H1 (cell line): ENCODE measurements at regions not wholly inside any gene's neighbourhood (a gene's known extent, or its start where the extent isn't known, plus 50 kb on each side); places are given as distances from the start of the nearest gene placed in this dataset.

Experiments
- CTCF ChIA-PET: fragments of 300-600 bp; sonication (Branson Sonifier 250); formaldehyde crosslinking; loops from one replicate; lab custom pipeline; 2021; ENCODE audit not compliant: partially characterized antibody; lab: Charles Lee
- POLR2A ChIA-PET: fragments of 300-600 bp; sonication (Branson Sonifier 250); formaldehyde crosslinking; loops from one replicate; lab custom pipeline; 2021; ENCODE audit warnings: inconsistent platforms; ENCODE audit not compliant: partially characterized antibody; lab: Charles Lee
- DNase-seq, 2 experiments: peaks; one replicate each; pipeline versions ENCODE4 v3.0.0 to v3.0.0-alpha.2; 2010 to 2022; ENCODE audit warnings: low spot score in 2 of 2, low read depth in 1 of 2, mixed read lengths in 1 of 2
- FAIRE-seq: peaks from 2 replicates; lab custom pipeline; 2011; peaks lifted over from hg19 to GRCh38; lab: Jason Lieb, UNC
- H2AFZ ChIP-seq: 2 replicates; pipeline ENCODE4 v1.8.1; 2012; ENCODE audit warnings: low read length, inconsistent platforms
- H2AK5ac ChIP-seq: 2 replicates; pipeline ENCODE4 v1.6.1; 2013; ENCODE audit warnings: low read depth, low read length
- H2BK120ac ChIP-seq: replicated peaks from 2 replicates; pipeline ENCODE3; 2013; ENCODE audit warnings: low read depth, low read length, inconsistent platforms
- H2BK12ac ChIP-seq: 2 replicates; pipeline ENCODE4 v1.6.1; 2013; ENCODE audit warnings: low read depth, low read length
- H2BK15ac ChIP-seq: 2 replicates; pipeline ENCODE4 v1.6.1; 2013; ENCODE audit warnings: low read length
- H2BK20ac ChIP-seq: 2 replicates; pipeline ENCODE4 v1.6.1; 2013; ENCODE audit warnings: low read length
- H2BK5ac ChIP-seq: 2 replicates; pipeline ENCODE4 v1.6.1; 2013; ENCODE audit warnings: low read depth, low read length
- H3K14ac ChIP-seq: 2 replicates; pipeline ENCODE4 v1.6.1; 2013; ENCODE audit warnings: inconsistent platforms; ENCODE audit not compliant: insufficient read length
- H3K18ac ChIP-seq: 2 replicates; pipeline ENCODE4 v1.6.1; 2013; ENCODE audit warnings: low read length; ENCODE audit errors: extremely low read depth
- H3K23ac ChIP-seq: 2 replicates; pipeline ENCODE4 v1.6.1; 2013; ENCODE audit warnings: inconsistent platforms; ENCODE audit not compliant: insufficient read length
- H3K23me2 ChIP-seq: 2 replicates; pipeline ENCODE4 v1.6.1; 2013; ENCODE audit warnings: low read depth, low read length
- H3K27ac ChIP-seq: 2 replicates; pipeline ENCODE4 v1.6.1; 2011; ENCODE audit warnings: low read depth, low read length, inconsistent platforms
- H3K27me3 ChIP-seq, 4 experiments: replicated peaks in 1 of 4; 1 replicate in 1 of 4; 2 replicates in 3 of 4; pipeline versions ENCODE4 v1.6.1 to v1.8.1; 2011 to 2013; ENCODE audit warnings: low read length in 3 of 4, mild to moderate bottlenecking in 3 of 4, inconsistent platforms in 2 of 4, mixed read lengths in 2 of 4, moderate library complexity in 1 of 4; ENCODE audit not compliant: control insufficient read depth in 3 of 4, insufficient read depth in 3 of 4; ENCODE audit errors: extremely low read depth in 1 of 4
- H3K36me3 ChIP-seq, 4 experiments: 2 replicates each; pipeline versions ENCODE4 v1.6.1 to v1.8.1; 2011 to 2013; ENCODE audit warnings: mild to moderate bottlenecking in 4 of 4, low read length in 3 of 4, moderate library complexity in 2 of 4, control low read depth in 1 of 4, inconsistent platforms in 1 of 4; ENCODE audit not compliant: insufficient read depth in 4 of 4, control insufficient read depth in 2 of 4
- H3K4ac ChIP-seq: replicated peaks from 2 replicates; pipeline ENCODE3; 2013; ENCODE audit warnings: low read length, low read depth, mixed read lengths, inconsistent platforms; ENCODE audit not compliant: insufficient read length
- H3K4me1 ChIP-seq, 4 experiments: replicated peaks in 1 of 4; 1 replicate in 1 of 4; 2 replicates in 3 of 4; pipeline versions ENCODE4 v1.6.1 to v1.8.1; 2011 to 2013; ENCODE audit warnings: low read length in 3 of 4, inconsistent platforms in 2 of 4, mixed read lengths in 1 of 4; ENCODE audit not compliant: insufficient read depth in 4 of 4, control insufficient read depth in 3 of 4
- H3K4me2 ChIP-seq, 2 experiments: 2 replicates each; pipeline versions ENCODE4 v1.6.1 to v1.8.1; 2011 to 2013; ENCODE audit warnings: low read depth in 2 of 2, low read length in 2 of 2, control low read depth in 1 of 2, inconsistent platforms in 1 of 2, mild to moderate bottlenecking in 1 of 2; ENCODE audit not compliant: insufficient read depth in 1 of 2
- H3K4me3 ChIP-seq, 4 experiments: fragments of 200-600, 300-600 bp in 1 of 4; sonication (generic), shearing (Covaris generic), sonication (Bioruptor Twin) in 1 of 4; 2 replicates each; pipeline versions ENCODE4 v1.5.1 to v1.8.1; 2011 to 2016; ENCODE audit warnings: low read length in 4 of 4, low read depth in 3 of 4, control low read depth in 2 of 4, inconsistent platforms in 2 of 4, mild to moderate bottlenecking in 2 of 4, mixed read lengths in 1 of 4, moderate library complexity in 1 of 4; ENCODE audit not compliant: insufficient read depth in 2 of 4; ENCODE audit errors: extremely low read depth in 1 of 4
- H3K56ac ChIP-seq: replicated peaks from 2 replicates; pipeline ENCODE3; 2013; ENCODE audit warnings: low read depth, mild to moderate bottlenecking, mixed read lengths, low read length, inconsistent platforms; ENCODE audit not compliant: insufficient read length
- H3K79me1 ChIP-seq: 2 replicates; pipeline ENCODE4 v1.6.1; 2013; ENCODE audit warnings: low read depth, low read length, control low read depth
- H3K79me2 ChIP-seq, 2 experiments: 2 replicates each; pipeline versions ENCODE4 v1.6.1 to v1.8.1; 2012 to 2013; ENCODE audit warnings: low read length in 2 of 2, mild to moderate bottlenecking in 2 of 2, inconsistent platforms in 1 of 2; ENCODE audit not compliant: insufficient read depth in 2 of 2, control insufficient read depth in 1 of 2
- H3K9ac ChIP-seq, 4 experiments: replicated peaks in 1 of 4; 1 replicate in 1 of 4; 2 replicates in 3 of 4; pipeline versions ENCODE4 v1.6.1 to v1.8.1; 2011 to 2013; ENCODE audit warnings: low read depth in 3 of 4, low read length in 3 of 4, control low read depth in 2 of 4, mild to moderate bottlenecking in 2 of 4, moderate library complexity in 2 of 4, inconsistent platforms in 1 of 4; ENCODE audit errors: extremely low read depth in 1 of 4
- H3K9me3 ChIP-seq, 2 experiments: 2 replicates each; pipeline versions ENCODE4 v1.6.1 to v1.8.1; 2012 to 2013; ENCODE audit warnings: mild to moderate bottlenecking in 2 of 2, moderate library complexity in 2 of 2, control low read depth in 1 of 2, inconsistent platforms in 1 of 2, low read depth in 1 of 2, low read length in 1 of 2, mixed read lengths in 1 of 2; ENCODE audit not compliant: insufficient read depth in 2 of 2
- H4K20me1 ChIP-seq, 2 experiments: replicated peaks in 1 of 2; 2 replicates each; pipeline versions ENCODE3 to v1.8.1; 2011 to 2013; ENCODE audit warnings: inconsistent platforms in 2 of 2, low read length in 2 of 2, mild to moderate bottlenecking in 1 of 2; ENCODE audit not compliant: insufficient read depth in 2 of 2, control insufficient read depth in 1 of 2
- H4K5ac ChIP-seq: 2 replicates; pipeline ENCODE4 v1.6.1; 2013; ENCODE audit warnings: low read length, low read depth, mixed read lengths, inconsistent platforms; ENCODE audit not compliant: insufficient read length
- H4K8ac ChIP-seq: 2 replicates; pipeline ENCODE4 v1.8.0; 2013; ENCODE audit warnings: mild to moderate bottlenecking, moderate library complexity, low read length, inconsistent platforms; ENCODE audit not compliant: insufficient read depth; ENCODE audit errors: extremely low read depth
- H4K91ac ChIP-seq: replicated peaks from 2 replicates; pipeline ENCODE3; 2013; ENCODE audit warnings: low read length, mixed read lengths, inconsistent platforms; ENCODE audit not compliant: insufficient read length
- BCL11A ChIP-seq, 2 experiments: IDR thresholded peaks; one replicate each; pipeline ENCODE4 v1.6.1; 2011; ENCODE audit warnings: low read depth in 2 of 2, low read length in 2 of 2, mild to moderate bottlenecking in 2 of 2
- CBX5 ChIP-seq: fragments of 300-800, 300-1000 bp; sonication (generic); IDR thresholded peaks from 2 replicates; pipeline ENCODE4 v1.7.1; 2016; ENCODE audit warnings: antibody characterized with exemption, low read length, low read depth
- EZH2 ChIP-seq: fragments of 200-600 bp; sonication (generic); IDR thresholded peaks from 2 replicates; pipeline ENCODE4 v1.7.1; 2012; ENCODE audit warnings: low read depth, mild to moderate bottlenecking, moderate library complexity, low read length, inconsistent platforms; ENCODE audit not compliant: severe bottlenecking
- GABPA ChIP-seq: IDR thresholded peaks from 2 replicates; pipeline ENCODE4 v1.6.1; 2011; ENCODE audit warnings: mild to moderate bottlenecking, low read length, moderate library complexity, borderline replicate concordance; ENCODE audit not compliant: insufficient read depth
- JUN ChIP-seq: IDR thresholded peaks from 2 replicates; pipeline ENCODE4 v1.6.1; 2011; ENCODE audit warnings: low read depth, mild to moderate bottlenecking, improper control_type of control experiment, low read length
- SIX5 ChIP-seq: IDR thresholded peaks from 2 replicates; pipeline ENCODE4 v1.6.1; 2011; ENCODE audit warnings: mild to moderate bottlenecking, low read depth, low read length
- WGBS, 2 experiments: shearing (Covaris generic) in 1 of 2; methylation state at CpG; one replicate each; pipeline versions ENCODE4 v1.1.6 to v1.1.7; 2013 to 2015; ENCODE audit warnings: low lambda C conversion rate in 2 of 2, mixed read lengths in 2 of 2, inconsistent platforms in 1 of 2, low coverage in 1 of 2, missing lambda C conversion rate in 1 of 2; ENCODE audit not compliant: insufficient replicate concordance in 2 of 2, insufficient coverage in 1 of 2, insufficient read length in 1 of 2; ENCODE audit errors: extremely low coverage in 1 of 2, missing lambda C conversion rate in 1 of 2; 5-methylcytosine and 5-hydroxymethylcytosine counted together

- Histone ChIP-seq H2BK15ac (no peak overlapping the region), H4K5ac (no peak overlapping the region), H3K4me2 (no peak overlapping the region), H4K8ac (no peak overlapping the region), H3K4me3 (no peak overlapping the region), H3K27me3 (no peaks in the 10 kb centered on the region), H2AFZ (no peak overlapping the region), H3K9me3 (no peaks in the 10 kb centered on the region), H3K79me1 (no peaks in the 10 kb centered on the region), H3K56ac (no peak overlapping the region), H3K14ac (no peak overlapping the region), H2BK5ac (no peak overlapping the region), H3K4me1 (0 out of 7 replicates have a peak, but pooled peaks cover 0 to 2% (median 0%) of the 10 kb centered on the region in 4 experiments), H3K23me2 (no peaks in the 10 kb centered on the region; the same call in 1 of the 2 replicates), H4K91ac (no peak overlapping the region), H3K4ac (no peak overlapping the region), H2BK12ac (no peak overlapping the region), H3K27ac (no peak overlapping the region), H3K9ac (no peak overlapping the region), H3K79me2 (no peaks in the 10 kb centered on the region), H3K18ac (no peak overlapping the region), H4K20me1 (no peaks in the 10 kb centered on the region), H2BK20ac (no peak overlapping the region), H3K23ac (no peak overlapping the region), H2BK120ac (no peak overlapping the region), H3K36me3 (no peaks in the 10 kb centered on the region), H2AK5ac (no peak overlapping the region)
- ChIA-PET CTCF (interaction anchor here (0.6 to 1.5 kb wide), 5 partner anchors 11 to 466 kb away, joined by 3 to 5 read pairs (median 4); no protein-coding TSS in a partner anchor), POLR2A (no interaction called here)
- TF ChIP-seq SIX5 (no peak), EZH2 (no peak), JUN (no peak), BCL11A (IDR thresholded peaks at IDR 0.05; ENCODE audit: low read depth in 2 of 2, low read length in 2 of 2) (no peak), CBX5 (no peak), GABPA (no peak)
- FAIRE-seq: no peak
- WGBS, 2 experiments: 92% methylated on average over 4 of the region's 4 CpGs; no CpG with 5 or more reads in 1 of the 2 experiments
- DNase-seq: no peak
Observed at GRCh38 chr6:84872996-84873723, 108.8 kb upstream of the TBX18 start.
